ENCODE measurements at regions not wholly inside any gene's neighbourhood (a gene's known extent, or its start where the extent isn't known, plus 50 kb on each side); places are given as distances from the start of the nearest gene placed in this dataset.
"Not testable (repeated sequence)": the region's sequence is repeated elsewhere in the genome, so short reads cannot be mapped to it uniquely, and the experiment has no call there.

DNA sequence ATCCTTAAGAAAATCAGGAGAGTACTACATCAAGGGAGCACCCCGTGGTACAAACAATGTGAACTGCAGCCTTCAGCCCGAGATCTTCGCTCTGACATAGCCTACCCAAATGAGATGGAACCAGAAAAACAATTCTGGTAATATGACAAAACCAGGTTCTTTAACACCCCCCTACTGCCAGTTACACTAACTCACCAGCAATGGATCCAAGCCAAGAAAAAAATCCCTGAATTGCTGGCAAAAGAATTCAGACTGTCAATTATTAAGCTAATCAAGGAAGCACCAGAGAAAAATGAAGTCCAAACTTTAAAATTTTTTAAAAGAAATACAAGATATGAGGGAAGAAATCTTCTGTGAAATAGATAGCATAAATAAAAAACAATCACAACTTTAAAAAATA lies 101.7 kb upstream of the KLF8 start:
- DNase-seq = no peak

DNA sequence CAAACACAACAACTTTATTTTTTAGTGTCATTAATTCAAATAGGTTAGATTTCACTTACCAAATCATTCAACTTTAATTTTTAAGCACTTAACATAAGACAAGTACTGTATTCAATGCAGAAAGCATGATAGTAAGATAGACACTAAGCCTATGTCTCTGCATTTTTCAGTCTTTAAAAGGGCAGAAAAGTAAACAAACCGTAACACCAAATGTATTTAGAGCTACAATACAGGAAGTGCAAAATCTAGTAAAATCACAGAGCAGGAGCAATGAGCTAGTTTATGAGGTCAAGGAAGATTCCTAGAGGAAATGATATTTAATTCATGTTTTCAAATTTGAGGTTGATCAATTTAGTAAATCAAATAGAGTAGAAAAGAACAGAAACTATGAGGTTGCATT lies 68.0 kb upstream of the KLF8 start:
- DNase-seq = not testable (repeated sequence)
